GM12864 (cell line): ENCODE measurements at regions not wholly inside any gene's neighbourhood (a gene's known extent, or its start where the extent isn't known, plus 50 kb on each side); places are given as distances from the start of the nearest gene placed in this dataset.
"Not testable (repeated sequence)": the region's sequence is repeated elsewhere in the genome, so short reads cannot be mapped to it uniquely, and the experiment has no call there.

Experiments
- DNase-seq: peaks from one replicate; pipeline ENCODE4 v3.0.0-alpha.2; 2011; ENCODE audit warnings: low read depth
- H3K4me3 ChIP-seq: 2 replicates; pipeline ENCODE4 v1.5.1; 2011; ENCODE audit warnings: mild to moderate bottlenecking, low read depth, low read length, control low read depth
- TF ChIP-seq, protein P1 (sequence below): IDR thresholded peaks from 2 replicates; pipeline ENCODE4 v1.5.1; 2011; ENCODE audit warnings: low read depth, mild to moderate bottlenecking, moderate library complexity, low read length, control low read depth, inconsistent platforms; ENCODE audit errors: missing control alignments

DNA sequence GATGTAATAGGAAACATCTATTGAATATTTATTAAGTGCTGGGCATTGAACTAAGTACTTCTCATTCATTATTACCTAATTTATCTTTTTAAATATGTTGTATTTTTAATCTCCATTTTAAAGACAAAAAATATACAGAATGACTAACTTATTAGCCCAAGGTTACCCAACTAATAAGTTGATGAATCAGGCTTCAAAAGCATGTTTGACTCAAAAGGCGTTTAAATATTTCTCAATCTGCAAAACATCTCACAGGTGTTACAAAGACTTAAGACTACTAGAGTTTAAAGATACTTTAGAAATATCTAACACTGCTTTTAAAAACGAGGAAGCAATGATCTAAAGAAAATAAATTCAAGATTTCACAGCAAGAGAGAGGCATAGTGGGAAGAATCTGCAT lies 457.4 kb upstream of the DCN start:
- TF ChIP-seq, protein P1, sequence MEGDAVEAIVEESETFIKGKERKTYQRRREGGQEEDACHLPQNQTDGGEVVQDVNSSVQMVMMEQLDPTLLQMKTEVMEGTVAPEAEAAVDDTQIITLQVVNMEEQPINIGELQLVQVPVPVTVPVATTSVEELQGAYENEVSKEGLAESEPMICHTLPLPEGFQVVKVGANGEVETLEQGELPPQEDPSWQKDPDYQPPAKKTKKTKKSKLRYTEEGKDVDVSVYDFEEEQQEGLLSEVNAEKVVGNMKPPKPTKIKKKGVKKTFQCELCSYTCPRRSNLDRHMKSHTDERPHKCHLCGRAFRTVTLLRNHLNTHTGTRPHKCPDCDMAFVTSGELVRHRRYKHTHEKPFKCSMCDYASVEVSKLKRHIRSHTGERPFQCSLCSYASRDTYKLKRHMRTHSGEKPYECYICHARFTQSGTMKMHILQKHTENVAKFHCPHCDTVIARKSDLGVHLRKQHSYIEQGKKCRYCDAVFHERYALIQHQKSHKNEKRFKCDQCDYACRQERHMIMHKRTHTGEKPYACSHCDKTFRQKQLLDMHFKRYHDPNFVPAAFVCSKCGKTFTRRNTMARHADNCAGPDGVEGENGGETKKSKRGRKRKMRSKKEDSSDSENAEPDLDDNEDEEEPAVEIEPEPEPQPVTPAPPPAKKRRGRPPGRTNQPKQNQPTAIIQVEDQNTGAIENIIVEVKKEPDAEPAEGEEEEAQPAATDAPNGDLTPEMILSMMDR: no peak
- DNase-seq: no peak
- H3K4me3 ChIP-seq: no peak overlapping the region

GRCh38 chr12:91639327-91639726 lies 456.7 kb upstream of the DCN start:
- no peak for DNase-seq
- H3K4me3 ChIP-seq: no peak overlapping the region
- TF ChIP-seq, protein P1: no peak

DNA sequence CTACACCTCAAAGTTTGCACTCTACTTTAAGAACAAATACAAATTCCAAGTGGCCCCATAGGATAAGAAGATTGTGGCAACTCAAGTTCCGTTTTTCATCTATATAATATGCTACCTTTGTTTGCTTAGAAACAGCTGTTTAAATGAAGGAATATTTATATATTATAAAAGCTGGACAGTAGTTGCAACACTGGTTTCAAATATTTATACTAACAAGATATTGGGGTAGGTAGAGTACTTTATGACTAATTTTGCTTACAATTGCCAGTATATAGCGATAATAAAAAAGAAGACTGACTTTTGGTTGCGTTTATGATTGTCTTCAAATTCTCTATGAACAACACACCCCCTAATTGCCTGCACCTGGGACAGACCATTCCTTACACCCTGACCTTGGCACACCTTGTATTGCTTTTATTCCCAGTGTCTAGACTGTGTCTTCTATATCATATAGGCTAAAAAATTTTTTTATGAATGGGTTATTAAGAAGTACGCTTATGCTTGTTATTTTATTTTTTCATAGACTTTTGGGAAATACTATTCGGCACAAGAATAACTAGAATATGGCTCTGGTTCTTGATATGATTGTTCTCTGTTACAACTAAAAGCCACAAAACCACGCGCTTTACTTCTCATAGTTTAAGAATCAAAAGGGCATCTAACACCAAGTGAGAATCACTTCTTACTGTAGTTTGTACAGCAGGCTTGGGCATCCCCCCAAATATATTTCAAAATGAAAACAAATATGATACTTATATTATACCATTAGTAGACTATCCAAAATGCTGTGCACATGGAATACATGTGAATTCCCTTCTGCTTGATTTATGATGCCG lies 455.4 kb upstream of the DCN start:
- TF ChIP-seq, protein P1: no peak
- no peak for DNase-seq

DNA sequence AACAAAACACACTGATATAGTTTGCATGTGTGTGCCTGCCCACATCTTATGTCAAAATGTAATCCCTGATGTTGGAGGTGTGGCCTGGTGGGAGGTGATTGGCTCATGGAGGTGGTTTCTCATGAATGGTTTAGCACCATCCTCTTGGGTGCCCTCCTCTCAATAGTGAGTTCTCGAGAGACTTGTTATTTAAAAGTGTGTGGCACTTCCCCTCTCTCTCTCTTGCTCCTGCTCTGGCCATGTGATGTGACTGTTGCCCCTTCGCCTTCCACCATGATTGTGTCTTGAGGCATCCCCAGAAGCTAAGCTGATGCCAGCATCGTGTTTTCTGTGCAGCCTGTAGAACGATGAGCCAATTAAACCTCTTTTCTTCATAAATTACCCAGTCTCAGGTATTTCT lies 454.1 kb upstream of the DCN start:
- no peak overlapping the region for H3K4me3 ChIP-seq
- DNase-seq: no peak
- TF ChIP-seq, protein P1: no peak

More for the DNA sequence above, 455.4 kb upstream of the DCN start:
- H3K4me3 ChIP-seq: no peak overlapping the region

- H3K4me3 ChIP-seq, DNase-seq: not testable (repeated sequence)
Measured at GRCh38 chr12:91634386-91634713, 451.7 kb upstream of the DCN start.

GRCh38 chr12:91633734-91634357 lies 451.2 kb upstream of the DCN start:
- TF ChIP-seq, protein P1: no peak
- no peak for DNase-seq
- H3K4me3 ChIP-seq: no peak overlapping the region

- H3K4me3 ChIP-seq: no peak overlapping the region
- no peak for DNase-seq
- TF ChIP-seq, protein P1: no peak
Measured at GRCh38 chr12:91633206-91633605, 450.6 kb upstream of the DCN start.
